ENCODE measurements at regions not wholly inside any gene's neighbourhood (a gene's known extent, or its start where the extent isn't known, plus 50 kb on each side); places are given as distances from the start of the nearest gene placed in this dataset.

DNA sequence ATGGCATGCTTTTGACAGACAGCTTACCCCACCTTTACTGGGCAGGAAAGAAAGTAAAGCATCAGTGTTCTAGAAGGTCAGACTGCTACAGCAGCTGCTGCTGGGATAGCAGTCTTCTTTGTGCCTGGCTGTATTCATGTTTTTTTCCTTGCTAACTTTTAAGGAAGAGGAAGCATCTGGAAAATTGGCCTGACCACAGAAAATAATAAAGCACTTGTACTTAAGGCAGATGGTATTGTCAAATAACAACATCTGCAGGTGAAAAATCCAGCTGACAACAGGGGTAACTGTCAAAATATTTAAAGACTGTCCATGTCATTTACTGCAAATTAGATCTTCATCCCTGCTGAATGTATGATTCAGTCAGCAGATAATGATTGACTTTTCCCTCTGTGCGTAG is 229.0 kb downstream of the OXSM start:
- Histone ChIP-seq H3K9ac (ENCODE audit: insufficient read depth in 1 of 2, low read depth in 2 of 2, low read length in 2 of 2) (no peak overlapping the region), H3K4me2 (ENCODE audit: insufficient read depth, low read length) (no peak overlapping the region), H3K36me3 (ENCODE audit: control insufficient read depth, insufficient read depth, low read length) (no peaks in the 10 kb centered on the region), H2AFZ (ENCODE audit: low read depth, low read length) (no peak overlapping the region), H3K27ac (ENCODE audit: extremely low read depth, low read depth, low read length) (no peak overlapping the region), H3K79me2 (ENCODE audit: control insufficient read depth, insufficient read depth, low read length) (no peaks in the 10 kb centered on the region), H3K9me3 (replicated peaks; ENCODE audit: control insufficient read depth, insufficient read depth, low read depth, low read length) (no peaks in the 10 kb centered on the region), H3K27me3 (ENCODE audit: control insufficient read depth in 2 of 2, insufficient read depth in 2 of 2, low read length in 2 of 2) (no peaks in the 10 kb centered on the region), H4K20me1 (replicated peaks; ENCODE audit: control insufficient read depth, insufficient read depth, low read length) (no peaks in the 10 kb centered on the region), H3K9me1 (ENCODE audit: control insufficient read depth, insufficient read depth, low read length) (no peaks in the 10 kb centered on the region), H3K4me1 (replicated peaks in 1 of 2; ENCODE audit: control insufficient read depth in 2 of 2, insufficient read depth in 2 of 2, low read length in 2 of 2) (no peaks in the 10 kb centered on the region), H3K4me3 (no peak overlapping the region)
- BruUV-seq (replicated peaks): no TSS peak
- FAIRE-seq: no peak
- no peak for DNase-seq (ENCODE audit: extremely low read depth in 1 of 4, low spot score in 3 of 4)
- ATAC-seq: no peak
- WGBS (ENCODE audit: insufficient coverage, low coverage, missing lambda C conversion rate): 4% methylated on average over 1 of the region's 1 CpG
- POLR2A ChIA-PET: no interaction called here
- intact Hi-C loops (cut with micrococcal nuclease) (no loop called here), in situ Hi-C loops (cut with MboI) (no loop called here)
- CTCF ChIA-PET (ENCODE audit: low intra/inter-chr PET ratio): no interaction called here
- TF ChIP-seq, protein P1, sequence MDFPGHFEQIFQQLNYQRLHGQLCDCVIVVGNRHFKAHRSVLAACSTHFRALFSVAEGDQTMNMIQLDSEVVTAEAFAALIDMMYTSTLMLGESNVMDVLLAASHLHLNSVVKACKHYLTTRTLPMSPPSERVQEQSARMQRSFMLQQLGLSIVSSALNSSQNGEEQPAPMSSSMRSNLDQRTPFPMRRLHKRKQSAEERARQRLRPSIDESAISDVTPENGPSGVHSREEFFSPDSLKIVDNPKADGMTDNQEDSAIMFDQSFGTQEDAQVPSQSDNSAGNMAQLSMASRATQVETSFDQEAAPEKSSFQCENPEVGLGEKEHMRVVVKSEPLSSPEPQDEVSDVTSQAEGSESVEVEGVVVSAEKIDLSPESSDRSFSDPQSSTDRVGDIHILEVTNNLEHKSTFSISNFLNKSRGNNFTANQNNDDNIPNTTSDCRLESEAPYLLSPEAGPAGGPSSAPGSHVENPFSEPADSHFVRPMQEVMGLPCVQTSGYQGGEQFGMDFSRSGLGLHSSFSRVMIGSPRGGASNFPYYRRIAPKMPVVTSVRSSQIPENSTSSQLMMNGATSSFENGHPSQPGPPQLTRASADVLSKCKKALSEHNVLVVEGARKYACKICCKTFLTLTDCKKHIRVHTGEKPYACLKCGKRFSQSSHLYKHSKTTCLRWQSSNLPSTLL (IDR thresholded peaks at IDR 0.05): no peak
- TF ChIP-seq SAFB (IDR thresholded peaks at IDR 0.05; ENCODE audit: borderline replicate concordance, low read depth, low read length): no peak
- no peak for TF ChIP-seq NEUROD1 (IDR thresholded peaks at IDR 0.05; ENCODE audit: borderline replicate concordance, low read depth, low read length, partially characterized antibody)
- TF ChIP-seq, protein P2, sequence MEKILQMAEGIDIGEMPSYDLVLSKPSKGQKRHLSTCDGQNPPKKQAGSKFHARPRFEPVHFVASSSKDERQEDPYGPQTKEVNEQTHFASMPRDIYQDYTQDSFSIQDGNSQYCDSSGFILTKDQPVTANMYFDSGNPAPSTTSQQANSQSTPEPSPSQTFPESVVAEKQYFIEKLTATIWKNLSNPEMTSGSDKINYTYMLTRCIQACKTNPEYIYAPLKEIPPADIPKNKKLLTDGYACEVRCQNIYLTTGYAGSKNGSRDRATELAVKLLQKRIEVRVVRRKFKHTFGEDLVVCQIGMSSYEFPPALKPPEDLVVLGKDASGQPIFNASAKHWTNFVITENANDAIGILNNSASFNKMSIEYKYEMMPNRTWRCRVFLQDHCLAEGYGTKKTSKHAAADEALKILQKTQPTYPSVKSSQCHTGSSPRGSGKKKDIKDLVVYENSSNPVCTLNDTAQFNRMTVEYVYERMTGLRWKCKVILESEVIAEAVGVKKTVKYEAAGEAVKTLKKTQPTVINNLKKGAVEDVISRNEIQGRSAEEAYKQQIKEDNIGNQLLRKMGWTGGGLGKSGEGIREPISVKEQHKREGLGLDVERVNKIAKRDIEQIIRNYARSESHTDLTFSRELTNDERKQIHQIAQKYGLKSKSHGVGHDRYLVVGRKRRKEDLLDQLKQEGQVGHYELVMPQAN (IDR thresholded peaks at IDR 0.05; ENCODE audit: borderline replicate concordance): no peak
- TF ChIP-seq, protein P3, sequence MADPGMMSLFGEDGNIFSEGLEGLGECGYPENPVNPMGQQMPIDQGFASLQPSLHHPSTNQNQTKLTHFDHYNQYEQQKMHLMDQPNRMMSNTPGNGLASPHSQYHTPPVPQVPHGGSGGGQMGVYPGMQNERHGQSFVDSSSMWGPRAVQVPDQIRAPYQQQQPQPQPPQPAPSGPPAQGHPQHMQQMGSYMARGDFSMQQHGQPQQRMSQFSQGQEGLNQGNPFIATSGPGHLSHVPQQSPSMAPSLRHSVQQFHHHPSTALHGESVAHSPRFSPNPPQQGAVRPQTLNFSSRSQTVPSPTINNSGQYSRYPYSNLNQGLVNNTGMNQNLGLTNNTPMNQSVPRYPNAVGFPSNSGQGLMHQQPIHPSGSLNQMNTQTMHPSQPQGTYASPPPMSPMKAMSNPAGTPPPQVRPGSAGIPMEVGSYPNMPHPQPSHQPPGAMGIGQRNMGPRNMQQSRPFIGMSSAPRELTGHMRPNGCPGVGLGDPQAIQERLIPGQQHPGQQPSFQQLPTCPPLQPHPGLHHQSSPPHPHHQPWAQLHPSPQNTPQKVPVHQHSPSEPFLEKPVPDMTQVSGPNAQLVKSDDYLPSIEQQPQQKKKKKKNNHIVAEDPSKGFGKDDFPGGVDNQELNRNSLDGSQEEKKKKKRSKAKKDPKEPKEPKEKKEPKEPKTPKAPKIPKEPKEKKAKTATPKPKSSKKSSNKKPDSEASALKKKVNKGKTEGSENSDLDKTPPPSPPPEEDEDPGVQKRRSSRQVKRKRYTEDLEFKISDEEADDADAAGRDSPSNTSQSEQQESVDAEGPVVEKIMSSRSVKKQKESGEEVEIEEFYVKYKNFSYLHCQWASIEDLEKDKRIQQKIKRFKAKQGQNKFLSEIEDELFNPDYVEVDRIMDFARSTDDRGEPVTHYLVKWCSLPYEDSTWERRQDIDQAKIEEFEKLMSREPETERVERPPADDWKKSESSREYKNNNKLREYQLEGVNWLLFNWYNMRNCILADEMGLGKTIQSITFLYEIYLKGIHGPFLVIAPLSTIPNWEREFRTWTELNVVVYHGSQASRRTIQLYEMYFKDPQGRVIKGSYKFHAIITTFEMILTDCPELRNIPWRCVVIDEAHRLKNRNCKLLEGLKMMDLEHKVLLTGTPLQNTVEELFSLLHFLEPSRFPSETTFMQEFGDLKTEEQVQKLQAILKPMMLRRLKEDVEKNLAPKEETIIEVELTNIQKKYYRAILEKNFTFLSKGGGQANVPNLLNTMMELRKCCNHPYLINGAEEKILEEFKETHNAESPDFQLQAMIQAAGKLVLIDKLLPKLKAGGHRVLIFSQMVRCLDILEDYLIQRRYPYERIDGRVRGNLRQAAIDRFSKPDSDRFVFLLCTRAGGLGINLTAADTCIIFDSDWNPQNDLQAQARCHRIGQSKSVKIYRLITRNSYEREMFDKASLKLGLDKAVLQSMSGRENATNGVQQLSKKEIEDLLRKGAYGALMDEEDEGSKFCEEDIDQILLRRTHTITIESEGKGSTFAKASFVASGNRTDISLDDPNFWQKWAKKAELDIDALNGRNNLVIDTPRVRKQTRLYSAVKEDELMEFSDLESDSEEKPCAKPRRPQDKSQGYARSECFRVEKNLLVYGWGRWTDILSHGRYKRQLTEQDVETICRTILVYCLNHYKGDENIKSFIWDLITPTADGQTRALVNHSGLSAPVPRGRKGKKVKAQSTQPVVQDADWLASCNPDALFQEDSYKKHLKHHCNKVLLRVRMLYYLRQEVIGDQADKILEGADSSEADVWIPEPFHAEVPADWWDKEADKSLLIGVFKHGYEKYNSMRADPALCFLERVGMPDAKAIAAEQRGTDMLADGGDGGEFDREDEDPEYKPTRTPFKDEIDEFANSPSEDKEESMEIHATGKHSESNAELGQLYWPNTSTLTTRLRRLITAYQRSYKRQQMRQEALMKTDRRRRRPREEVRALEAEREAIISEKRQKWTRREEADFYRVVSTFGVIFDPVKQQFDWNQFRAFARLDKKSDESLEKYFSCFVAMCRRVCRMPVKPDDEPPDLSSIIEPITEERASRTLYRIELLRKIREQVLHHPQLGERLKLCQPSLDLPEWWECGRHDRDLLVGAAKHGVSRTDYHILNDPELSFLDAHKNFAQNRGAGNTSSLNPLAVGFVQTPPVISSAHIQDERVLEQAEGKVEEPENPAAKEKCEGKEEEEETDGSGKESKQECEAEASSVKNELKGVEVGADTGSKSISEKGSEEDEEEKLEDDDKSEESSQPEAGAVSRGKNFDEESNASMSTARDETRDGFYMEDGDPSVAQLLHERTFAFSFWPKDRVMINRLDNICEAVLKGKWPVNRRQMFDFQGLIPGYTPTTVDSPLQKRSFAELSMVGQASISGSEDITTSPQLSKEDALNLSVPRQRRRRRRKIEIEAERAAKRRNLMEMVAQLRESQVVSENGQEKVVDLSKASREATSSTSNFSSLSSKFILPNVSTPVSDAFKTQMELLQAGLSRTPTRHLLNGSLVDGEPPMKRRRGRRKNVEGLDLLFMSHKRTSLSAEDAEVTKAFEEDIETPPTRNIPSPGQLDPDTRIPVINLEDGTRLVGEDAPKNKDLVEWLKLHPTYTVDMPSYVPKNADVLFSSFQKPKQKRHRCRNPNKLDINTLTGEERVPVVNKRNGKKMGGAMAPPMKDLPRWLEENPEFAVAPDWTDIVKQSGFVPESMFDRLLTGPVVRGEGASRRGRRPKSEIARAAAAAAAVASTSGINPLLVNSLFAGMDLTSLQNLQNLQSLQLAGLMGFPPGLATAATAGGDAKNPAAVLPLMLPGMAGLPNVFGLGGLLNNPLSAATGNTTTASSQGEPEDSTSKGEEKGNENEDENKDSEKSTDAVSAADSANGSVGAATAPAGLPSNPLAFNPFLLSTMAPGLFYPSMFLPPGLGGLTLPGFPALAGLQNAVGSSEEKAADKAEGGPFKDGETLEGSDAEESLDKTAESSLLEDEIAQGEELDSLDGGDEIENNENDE (IDR thresholded peaks at IDR 0.05; ENCODE audit: low read depth, low read length): no peak
- no peak for TF ChIP-seq TRIM28 (IDR thresholded peaks at IDR 0.05)

All from K562 (cell line).